K562 (cell line): ENCODE measurements at regions not wholly inside any gene's neighbourhood (a gene's known extent, or its start where the extent isn't known, plus 50 kb on each side); places are given as distances from the start of the nearest gene placed in this dataset.

ENCODE experiments used
- CBX8 ChIP-seq: fragments of 200-600 bp; sonication (generic); IDR thresholded peaks from 2 replicates; pipeline ENCODE4 v1.6.1; 2012; ENCODE audit warnings: borderline replicate concordance, mixed run types, low read depth, mild to moderate bottlenecking, moderate library complexity, mixed read lengths, low read length, control low read depth, inconsistent platforms; ENCODE audit not compliant: poor library complexity, severe bottlenecking; ENCODE audit errors: extremely low read depth
- GABPA ChIP-seq: fragments of 200-800 bp; sonication (Bioruptor generic); conservative IDR thresholded peaks from 2 replicates; pipeline ENCODE4 v1.6.1; 2016; ENCODE audit warnings: low read depth, missing genetic modification characterization, missing compliant biosample characterization
- KAT7 ChIP-seq: sonication (generic); formaldehyde crosslinking; IDR thresholded peaks from 2 replicates; pipeline ENCODE4 v1.8.0; 2022; ENCODE audit warnings: missing genetic modification reagents, mild to moderate bottlenecking, borderline replicate concordance
- RFX5 ChIP-seq: IDR thresholded peaks from 2 replicates; pipeline ENCODE4 v1.6.1; 2011; ENCODE audit warnings: low read depth, mild to moderate bottlenecking, improper control_type of control experiment, low read length
- SMARCB1 ChIP-seq: IDR thresholded peaks from 2 replicates; pipeline ENCODE4 v1.6.1; 2011; ENCODE audit warnings: improper control_type of control experiment, low read depth; ENCODE audit not compliant: insufficient read length
- ZBTB1 ChIP-seq: sonication (generic); formaldehyde crosslinking; IDR thresholded peaks from 2 replicates; pipeline ENCODE4 v1.8.1; 2023; ENCODE audit warnings: missing genetic modification reagents, low read depth, mild to moderate bottlenecking, borderline replicate concordance
- ZFP30 ChIP-seq: fragments of 250-450 bp; sonication (Bioruptor Pico); IDR thresholded peaks from 2 replicates; pipeline ENCODE4 v1.8.0; 2022; ENCODE audit warnings: moderate library complexity, mild to moderate bottlenecking, inconsistent platforms, borderline replicate concordance
- ZNF175 ChIP-seq: fragments of 200-800 bp; sonication (Bioruptor generic); IDR thresholded peaks from 2 replicates; pipeline ENCODE4 v1.6.1; 2016; ENCODE audit warnings: low read depth, mild to moderate bottlenecking, missing genetic modification characterization, missing compliant biosample characterization
- ZNF354B ChIP-seq: fragments of 250-450 bp; sonication (Bioruptor Pico); IDR thresholded peaks from 2 replicates; pipeline ENCODE4 v1.4.0; 2020
- TF ChIP-seq, protein P1 (sequence below): sonication (generic); formaldehyde crosslinking; IDR thresholded peaks from 2 replicates; pipeline ENCODE4 v1.8.1; 2023; ENCODE audit warnings: mild to moderate bottlenecking, missing genetic modification reagents
- TF ChIP-seq, protein P2 (sequence below): fragments of 450-650 bp; IDR thresholded peaks from 2 replicates; pipeline ENCODE4 v1.6.1; 2017; ENCODE audit warnings: antibody characterized with exemption, mild to moderate bottlenecking
- TF ChIP-seq, protein P3 (sequence below): sonication (generic); formaldehyde crosslinking; IDR thresholded peaks from 2 replicates; pipeline ENCODE4 v1.8.1; 2023; ENCODE audit warnings: mild to moderate bottlenecking, missing genetic modification reagents
- TF ChIP-seq, protein P4 (sequence below), 2 experiments: fragments of 450-650 bp; IDR thresholded peaks; 2 replicates each; pipeline ENCODE4 v1.6.1; 2018; ENCODE audit warnings: mild to moderate bottlenecking in 2 of 2, low read depth in 1 of 2; ENCODE audit not compliant: partially characterized antibody in 2 of 2
- TF ChIP-seq, protein P5 (sequence below): fragments of 250-450 bp; sonication (Bioruptor Pico); IDR thresholded peaks from 2 replicates; pipeline ENCODE4 v1.8.0; 2022; ENCODE audit warnings: inconsistent platforms

DNA sequence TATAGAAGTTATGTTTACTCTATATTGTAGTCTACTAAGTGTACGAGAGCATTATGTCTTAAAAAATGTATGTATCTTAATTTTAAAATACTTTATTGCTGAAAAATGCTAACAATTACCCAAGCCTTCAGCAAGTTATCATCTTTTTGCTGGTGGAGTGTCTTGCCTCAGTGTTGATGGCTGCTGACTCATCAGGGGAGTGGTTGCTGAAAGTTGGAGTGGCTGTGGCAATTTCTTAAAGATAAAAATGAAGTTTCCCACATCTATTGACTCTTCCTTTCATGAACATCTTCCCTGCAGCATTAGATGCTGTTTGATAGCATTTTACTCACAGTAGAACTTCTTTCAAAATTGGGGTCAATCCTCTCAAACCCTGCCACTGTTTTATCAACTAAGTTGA lies 95.8 kb downstream of the CDC7 start (continued):
- no peak for TF ChIP-seq CBX8
- no peak for TF ChIP-seq ZNF175
- TF ChIP-seq, protein P1, sequence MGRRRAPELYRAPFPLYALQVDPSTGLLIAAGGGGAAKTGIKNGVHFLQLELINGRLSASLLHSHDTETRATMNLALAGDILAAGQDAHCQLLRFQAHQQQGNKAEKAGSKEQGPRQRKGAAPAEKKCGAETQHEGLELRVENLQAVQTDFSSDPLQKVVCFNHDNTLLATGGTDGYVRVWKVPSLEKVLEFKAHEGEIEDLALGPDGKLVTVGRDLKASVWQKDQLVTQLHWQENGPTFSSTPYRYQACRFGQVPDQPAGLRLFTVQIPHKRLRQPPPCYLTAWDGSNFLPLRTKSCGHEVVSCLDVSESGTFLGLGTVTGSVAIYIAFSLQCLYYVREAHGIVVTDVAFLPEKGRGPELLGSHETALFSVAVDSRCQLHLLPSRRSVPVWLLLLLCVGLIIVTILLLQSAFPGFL (CRISPR knock-in tag) = no peak
- no peak for TF ChIP-seq SMARCB1
- TF ChIP-seq, protein P2, sequence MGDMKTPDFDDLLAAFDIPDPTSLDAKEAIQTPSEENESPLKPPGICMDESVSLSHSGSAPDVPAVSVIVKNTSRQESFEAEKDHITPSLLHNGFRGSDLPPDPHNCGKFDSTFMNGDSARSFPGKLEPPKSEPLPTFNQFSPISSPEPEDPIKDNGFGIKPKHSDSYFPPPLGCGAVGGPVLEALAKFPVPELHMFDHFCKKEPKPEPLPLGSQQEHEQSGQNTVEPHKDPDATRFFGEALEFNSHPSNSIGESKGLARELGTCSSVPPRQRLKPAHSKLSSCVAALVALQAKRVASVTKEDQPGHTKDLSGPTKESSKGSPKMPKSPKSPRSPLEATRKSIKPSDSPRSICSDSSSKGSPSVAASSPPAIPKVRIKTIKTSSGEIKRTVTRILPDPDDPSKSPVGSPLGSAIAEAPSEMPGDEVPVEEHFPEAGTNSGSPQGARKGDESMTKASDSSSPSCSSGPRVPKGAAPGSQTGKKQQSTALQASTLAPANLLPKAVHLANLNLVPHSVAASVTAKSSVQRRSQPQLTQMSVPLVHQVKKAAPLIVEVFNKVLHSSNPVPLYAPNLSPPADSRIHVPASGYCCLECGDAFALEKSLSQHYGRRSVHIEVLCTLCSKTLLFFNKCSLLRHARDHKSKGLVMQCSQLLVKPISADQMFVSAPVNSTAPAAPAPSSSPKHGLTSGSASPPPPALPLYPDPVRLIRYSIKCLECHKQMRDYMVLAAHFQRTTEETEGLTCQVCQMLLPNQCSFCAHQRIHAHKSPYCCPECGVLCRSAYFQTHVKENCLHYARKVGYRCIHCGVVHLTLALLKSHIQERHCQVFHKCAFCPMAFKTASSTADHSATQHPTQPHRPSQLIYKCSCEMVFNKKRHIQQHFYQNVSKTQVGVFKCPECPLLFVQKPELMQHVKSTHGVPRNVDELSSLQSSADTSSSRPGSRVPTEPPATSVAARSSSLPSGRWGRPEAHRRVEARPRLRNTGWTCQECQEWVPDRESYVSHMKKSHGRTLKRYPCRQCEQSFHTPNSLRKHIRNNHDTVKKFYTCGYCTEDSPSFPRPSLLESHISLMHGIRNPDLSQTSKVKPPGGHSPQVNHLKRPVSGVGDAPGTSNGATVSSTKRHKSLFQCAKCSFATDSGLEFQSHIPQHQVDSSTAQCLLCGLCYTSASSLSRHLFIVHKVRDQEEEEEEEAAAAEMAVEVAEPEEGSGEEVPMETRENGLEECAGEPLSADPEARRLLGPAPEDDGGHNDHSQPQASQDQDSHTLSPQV = peak; percentile 46; the same call in 1 of the 2 replicates
- no peak for TF ChIP-seq ZBTB1 (CRISPR knock-in tag)
- no peak for TF ChIP-seq RFX5
- no peak for TF ChIP-seq ZFP30 (CRISPR knock-in tag)
- TF ChIP-seq, protein P3, sequence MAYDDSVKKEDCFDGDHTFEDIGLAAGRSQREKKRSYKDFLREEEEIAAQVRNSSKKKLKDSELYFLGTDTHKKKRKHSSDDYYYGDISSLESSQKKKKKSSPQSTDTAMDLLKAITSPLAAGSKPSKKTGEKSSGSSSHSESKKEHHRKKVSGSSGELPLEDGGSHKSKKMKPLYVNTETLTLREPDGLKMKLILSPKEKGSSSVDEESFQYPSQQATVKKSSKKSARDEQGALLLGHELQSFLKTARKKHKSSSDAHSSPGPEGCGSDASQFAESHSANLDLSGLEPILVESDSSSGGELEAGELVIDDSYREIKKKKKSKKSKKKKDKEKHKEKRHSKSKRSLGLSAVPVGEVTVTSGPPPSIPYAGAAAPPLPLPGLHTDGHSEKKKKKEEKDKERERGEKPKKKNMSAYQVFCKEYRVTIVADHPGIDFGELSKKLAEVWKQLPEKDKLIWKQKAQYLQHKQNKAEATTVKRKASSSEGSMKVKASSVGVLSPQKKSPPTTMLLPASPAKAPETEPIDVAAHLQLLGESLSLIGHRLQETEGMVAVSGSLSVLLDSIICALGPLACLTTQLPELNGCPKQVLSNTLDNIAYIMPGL (CRISPR knock-in tag) = no peak
- TF ChIP-seq KAT7 = no peak
- TF ChIP-seq, protein P4, sequence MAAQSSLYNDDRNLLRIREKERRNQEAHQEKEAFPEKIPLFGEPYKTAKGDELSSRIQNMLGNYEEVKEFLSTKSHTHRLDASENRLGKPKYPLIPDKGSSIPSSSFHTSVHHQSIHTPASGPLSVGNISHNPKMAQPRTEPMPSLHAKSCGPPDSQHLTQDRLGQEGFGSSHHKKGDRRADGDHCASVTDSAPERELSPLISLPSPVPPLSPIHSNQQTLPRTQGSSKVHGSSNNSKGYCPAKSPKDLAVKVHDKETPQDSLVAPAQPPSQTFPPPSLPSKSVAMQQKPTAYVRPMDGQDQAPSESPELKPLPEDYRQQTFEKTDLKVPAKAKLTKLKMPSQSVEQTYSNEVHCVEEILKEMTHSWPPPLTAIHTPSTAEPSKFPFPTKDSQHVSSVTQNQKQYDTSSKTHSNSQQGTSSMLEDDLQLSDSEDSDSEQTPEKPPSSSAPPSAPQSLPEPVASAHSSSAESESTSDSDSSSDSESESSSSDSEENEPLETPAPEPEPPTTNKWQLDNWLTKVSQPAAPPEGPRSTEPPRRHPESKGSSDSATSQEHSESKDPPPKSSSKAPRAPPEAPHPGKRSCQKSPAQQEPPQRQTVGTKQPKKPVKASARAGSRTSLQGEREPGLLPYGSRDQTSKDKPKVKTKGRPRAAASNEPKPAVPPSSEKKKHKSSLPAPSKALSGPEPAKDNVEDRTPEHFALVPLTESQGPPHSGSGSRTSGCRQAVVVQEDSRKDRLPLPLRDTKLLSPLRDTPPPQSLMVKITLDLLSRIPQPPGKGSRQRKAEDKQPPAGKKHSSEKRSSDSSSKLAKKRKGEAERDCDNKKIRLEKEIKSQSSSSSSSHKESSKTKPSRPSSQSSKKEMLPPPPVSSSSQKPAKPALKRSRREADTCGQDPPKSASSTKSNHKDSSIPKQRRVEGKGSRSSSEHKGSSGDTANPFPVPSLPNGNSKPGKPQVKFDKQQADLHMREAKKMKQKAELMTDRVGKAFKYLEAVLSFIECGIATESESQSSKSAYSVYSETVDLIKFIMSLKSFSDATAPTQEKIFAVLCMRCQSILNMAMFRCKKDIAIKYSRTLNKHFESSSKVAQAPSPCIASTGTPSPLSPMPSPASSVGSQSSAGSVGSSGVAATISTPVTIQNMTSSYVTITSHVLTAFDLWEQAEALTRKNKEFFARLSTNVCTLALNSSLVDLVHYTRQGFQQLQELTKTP (IDR thresholded peaks at IDR 0.05; ENCODE audit: low read depth in 1 of 2, partially characterized antibody in 2 of 2) = no peak
- no peak for TF ChIP-seq ZNF354B
- no peak for TF ChIP-seq GABPA (tag)
- TF ChIP-seq, protein P5, sequence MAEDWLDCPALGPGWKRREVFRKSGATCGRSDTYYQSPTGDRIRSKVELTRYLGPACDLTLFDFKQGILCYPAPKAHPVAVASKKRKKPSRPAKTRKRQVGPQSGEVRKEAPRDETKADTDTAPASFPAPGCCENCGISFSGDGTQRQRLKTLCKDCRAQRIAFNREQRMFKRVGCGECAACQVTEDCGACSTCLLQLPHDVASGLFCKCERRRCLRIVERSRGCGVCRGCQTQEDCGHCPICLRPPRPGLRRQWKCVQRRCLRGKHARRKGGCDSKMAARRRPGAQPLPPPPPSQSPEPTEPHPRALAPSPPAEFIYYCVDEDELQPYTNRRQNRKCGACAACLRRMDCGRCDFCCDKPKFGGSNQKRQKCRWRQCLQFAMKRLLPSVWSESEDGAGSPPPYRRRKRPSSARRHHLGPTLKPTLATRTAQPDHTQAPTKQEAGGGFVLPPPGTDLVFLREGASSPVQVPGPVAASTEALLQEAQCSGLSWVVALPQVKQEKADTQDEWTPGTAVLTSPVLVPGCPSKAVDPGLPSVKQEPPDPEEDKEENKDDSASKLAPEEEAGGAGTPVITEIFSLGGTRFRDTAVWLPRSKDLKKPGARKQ (CRISPR knock-in tag) = no peak
